SK-N-SH (cell line): ENCODE measurements at regions not wholly inside any gene's neighbourhood (a gene's known extent, or its start where the extent isn't known, plus 50 kb on each side); places are given as distances from the start of the nearest gene placed in this dataset.

Source experiments
- CTCF ChIP-seq: fragments of 200-600 bp; sonication (generic); IDR thresholded peaks from 2 replicates; pipeline ENCODE4 v1.6.1; 2017; ENCODE audit warnings: antibody characterized with exemption, mild to moderate bottlenecking, moderate library complexity
- FOXM1 ChIP-seq: IDR thresholded peaks from 2 replicates; pipeline ENCODE4 v1.4.0; 2012; ENCODE audit warnings: low read depth, mild to moderate bottlenecking

GRCh38 chr13:37450276-37450675, 148.3 kb downstream of the POSTN start:
- TF ChIP-seq CTCF = no peak
- TF ChIP-seq FOXM1 = no peak
